NK-92 treated with Interleukin-12 subunit alpha and Interleukin-12 subunit beta, amount 100 ng/mL, for 24 hours (cell line): ENCODE measurements at regions not wholly inside any gene's neighbourhood (a gene's known extent, or its start where the extent isn't known, plus 50 kb on each side); places are given as distances from the start of the nearest gene placed in this dataset.
"Not testable (repeated sequence)": the region's sequence is repeated elsewhere in the genome, so short reads cannot be mapped to it uniquely, and the experiment has no call there.

ENCODE experiments used
- DNase-seq: peaks from one replicate; lab custom pipeline; 2025; lab: John Stamatoyannopoulos, UW

DNA sequence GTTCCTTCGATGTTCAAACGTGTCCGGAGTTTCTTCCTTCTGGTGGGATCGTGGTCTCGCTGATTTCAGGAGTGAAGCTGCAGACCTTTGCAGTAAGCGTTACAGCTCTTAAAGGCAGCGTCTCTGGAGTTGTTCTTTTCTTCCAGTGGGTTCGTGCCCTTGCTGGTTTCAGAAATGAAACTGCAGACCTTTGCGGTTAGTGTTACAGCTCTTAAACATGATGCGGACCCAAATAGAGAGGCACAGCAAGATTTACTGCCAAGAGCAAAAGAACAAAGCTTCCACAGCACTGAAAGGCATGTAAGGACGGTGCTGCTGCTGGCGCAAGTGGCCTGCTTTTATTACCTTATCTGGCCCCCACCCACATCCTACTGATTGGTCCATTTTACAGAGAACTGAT lies 931.4 kb downstream of the IPMK start:
- DNase-seq, result no peak

DNA sequence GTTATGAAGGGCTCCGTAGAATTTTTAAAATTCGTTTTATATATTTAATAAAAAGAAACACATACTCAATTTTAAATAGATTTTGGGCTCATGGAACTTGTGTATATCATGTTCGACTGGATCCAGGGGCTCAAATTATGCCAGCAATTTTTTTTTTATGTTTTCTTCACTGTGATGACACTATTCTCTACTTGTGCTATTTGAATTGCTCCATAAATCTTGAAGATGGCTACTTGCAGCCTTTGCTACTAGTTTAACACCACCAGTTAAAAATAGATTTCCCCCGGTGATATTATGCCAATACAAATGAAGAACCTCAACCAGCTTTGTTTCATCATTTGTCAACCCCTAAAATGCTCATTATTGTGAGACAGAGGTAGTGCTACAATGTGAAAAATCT lies 933.2 kb downstream of the IPMK start:
- no peak for DNase-seq

DNA sequence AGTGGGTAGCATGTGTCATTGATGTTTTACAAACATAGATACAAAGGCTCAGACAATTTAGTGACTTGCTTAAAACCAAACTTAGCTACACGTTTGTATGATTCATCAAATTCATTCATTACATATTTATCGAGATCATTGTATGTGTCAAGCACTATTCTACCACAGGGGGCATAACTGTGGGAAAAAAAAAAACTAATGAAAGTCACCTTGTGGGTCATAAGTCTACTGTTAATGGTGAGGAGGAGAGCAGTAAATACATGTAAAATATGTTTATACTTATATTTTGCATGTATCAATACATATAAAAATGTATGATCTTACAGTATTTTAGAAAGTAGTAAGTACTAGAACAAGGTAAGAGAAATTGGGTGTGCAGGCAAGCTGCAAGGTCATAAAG lies 933.8 kb downstream of the IPMK start:
- no peak for DNase-seq

DNA sequence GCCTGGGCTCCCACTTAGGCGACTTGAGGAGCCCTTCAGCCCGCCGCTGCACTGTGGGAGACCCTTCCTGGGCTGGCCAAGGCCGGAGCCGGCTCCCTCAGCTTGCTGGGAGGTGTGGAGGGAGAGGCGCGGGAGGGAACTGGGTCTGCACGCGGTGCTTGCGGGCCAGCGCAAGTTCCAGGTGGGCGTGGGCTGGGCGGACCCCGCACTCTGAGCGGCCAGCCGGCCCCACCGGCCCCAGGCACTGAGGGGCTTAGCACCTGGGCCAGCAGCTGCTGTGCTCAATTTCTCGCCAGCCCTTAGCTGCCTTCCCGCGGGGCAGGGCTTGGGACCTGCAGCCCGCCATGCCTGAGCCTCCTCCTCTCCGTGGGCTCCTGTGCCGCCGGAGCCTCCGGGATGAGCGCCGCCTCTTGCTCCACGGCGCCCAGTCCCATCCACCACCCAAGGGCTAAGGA lies 946.3 kb downstream of the IPMK start:
- DNase-seq, result not testable (repeated sequence)

DNA sequence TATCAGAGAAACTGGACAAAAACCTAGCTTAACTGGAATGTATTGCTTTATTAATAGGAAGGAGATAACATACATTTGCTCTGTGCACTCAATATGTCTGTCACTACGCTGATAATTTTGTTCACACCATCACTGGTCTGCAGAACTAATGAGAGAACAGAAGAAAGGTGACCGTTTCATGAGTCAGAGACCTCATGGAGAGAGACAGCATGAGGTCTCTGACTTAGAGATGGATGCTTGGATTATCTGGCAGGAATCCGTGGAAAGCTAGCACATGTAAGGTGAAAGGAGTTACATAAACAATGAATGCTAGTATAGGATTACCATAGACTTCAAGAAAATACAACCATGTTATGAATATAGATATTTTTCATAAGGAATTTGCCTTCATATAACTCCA lies 947.3 kb downstream of the IPMK start:
- DNase-seq, result no peak

DNA sequence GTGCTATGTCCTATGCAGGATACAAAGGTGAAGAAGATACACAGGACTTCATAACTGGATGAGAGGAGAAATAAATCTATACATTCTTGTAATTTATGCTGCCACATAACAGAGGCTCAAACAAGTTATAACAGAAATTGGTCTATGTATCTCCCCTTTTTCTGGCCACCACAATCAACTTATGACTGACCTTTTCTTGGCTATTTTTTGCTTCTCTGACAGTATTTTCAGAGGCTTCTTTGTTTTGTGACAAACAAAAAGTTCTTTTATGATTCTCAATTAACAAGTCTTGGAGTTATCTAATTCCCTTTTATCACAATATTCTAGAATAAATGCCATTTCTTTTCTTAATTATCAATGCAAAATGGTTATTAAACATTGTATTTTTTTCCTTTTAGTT lies 953.0 kb upstream of the ZWINT start:
- no peak for DNase-seq

DNA sequence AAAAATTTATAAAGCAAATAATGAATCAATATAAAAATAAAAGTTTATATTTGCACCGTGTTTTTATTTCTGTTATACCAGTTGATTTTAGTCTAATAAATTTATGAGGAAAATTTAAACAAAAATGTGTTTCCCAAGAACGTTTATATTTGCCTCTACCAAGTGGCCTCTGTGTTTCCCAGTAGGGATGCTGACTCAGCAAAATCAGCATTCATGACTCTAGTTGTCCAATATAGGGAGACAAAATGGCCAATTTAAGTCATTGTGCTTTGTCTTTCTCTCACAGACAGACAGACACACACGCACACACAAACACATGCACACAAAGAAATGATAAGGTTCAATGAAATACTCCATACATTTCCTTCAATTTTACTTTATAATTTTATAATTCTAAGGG lies 942.5 kb upstream of the ZWINT start:
- DNase-seq, result no peak

DNA sequence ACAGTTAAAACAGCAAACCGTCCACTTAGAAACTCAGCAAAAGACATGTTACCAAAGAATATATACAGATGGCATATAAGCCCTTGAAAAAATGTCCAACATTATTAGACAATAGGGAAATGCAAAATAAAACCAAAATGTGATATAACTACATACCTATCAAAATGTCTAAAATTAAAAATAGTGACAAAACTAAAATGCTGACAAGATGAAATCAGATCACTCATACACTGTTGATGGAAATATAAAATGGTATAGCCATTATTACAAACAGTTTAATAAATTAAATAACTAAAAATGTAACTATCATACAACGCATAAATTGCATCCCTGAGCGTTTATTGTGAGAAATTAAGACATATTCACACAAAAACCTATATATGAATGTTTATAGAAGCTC lies 939.7 kb upstream of the ZWINT start:
- DNase-seq, result no peak

DNA sequence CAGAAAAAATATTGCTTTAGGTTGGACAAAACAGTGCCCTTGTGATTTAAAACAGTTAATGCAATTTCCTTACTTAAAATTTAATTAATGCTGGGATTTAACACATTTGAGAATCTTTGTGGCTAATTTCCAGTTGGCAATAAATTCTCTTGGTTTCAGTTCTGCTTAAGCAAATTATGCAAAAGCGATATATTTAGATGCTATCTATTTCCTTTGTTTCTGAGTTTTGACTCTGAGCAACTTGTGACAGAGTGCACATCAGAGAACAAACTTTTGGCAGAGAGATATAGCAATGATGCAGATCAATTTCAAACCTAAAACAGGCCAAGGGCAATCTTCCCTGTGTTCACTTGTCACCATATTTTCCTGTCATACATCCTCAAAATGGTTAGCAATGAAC lies 933.6 kb upstream of the ZWINT start:
- no peak for DNase-seq

DNA sequence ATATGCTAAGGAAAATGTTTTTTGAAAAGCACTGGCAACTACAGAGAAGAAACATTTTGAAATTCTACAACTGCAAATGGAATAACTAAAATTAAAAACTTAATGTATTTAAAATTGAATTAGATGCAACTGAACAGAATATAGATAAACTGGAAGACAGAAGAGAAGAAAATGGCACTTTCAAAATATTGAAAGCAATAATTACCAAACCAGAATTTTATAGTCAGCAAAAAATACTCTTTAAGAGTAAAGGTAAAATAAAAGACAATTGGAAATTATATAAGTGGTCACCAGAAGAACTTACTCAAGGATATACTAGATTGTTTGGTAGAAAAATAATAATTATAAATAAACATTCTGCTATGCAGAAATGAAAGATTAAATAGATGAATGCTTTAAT lies 927.7 kb upstream of the ZWINT start:
- no peak for DNase-seq

DNA sequence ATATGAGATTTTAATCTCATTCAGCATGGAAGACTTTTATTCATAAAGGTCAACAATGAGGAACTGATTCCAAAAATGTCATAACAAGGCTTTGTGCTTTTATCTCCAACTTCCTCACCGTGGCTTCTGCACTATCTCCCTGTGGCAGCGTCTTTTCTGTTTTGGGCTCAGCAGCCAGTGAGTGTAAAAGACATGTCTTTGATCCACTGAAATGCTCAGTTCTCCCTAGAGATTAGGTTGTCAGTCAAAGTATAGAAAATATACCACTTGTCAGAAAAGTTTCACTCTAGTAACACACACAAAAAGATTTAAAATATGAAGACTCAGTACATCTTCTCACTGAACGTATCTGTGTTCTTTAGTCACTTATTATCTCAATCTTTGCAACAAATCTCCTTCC lies 901.8 kb upstream of the ZWINT start:
- DNase-seq, result no peak

DNA sequence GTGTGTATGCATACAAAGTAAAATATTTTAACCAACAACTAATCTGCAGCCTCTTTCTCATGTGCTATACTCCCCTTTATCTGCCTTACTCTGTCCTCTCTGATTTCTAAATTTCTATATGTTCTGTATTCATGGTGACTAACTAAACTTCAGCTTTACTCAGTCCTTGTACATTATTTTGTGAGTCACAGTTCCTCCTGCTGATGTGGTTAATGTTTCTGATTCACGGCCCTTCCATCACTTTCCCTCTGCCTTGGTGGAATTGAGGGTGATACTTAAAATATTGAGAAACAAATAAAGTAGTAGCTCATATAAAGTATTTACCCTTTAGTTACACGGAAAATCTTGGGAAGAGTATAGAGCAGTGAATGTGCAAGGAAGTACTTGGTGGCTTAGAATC lies 899.1 kb upstream of the ZWINT start:
- no peak for DNase-seq

DNA sequence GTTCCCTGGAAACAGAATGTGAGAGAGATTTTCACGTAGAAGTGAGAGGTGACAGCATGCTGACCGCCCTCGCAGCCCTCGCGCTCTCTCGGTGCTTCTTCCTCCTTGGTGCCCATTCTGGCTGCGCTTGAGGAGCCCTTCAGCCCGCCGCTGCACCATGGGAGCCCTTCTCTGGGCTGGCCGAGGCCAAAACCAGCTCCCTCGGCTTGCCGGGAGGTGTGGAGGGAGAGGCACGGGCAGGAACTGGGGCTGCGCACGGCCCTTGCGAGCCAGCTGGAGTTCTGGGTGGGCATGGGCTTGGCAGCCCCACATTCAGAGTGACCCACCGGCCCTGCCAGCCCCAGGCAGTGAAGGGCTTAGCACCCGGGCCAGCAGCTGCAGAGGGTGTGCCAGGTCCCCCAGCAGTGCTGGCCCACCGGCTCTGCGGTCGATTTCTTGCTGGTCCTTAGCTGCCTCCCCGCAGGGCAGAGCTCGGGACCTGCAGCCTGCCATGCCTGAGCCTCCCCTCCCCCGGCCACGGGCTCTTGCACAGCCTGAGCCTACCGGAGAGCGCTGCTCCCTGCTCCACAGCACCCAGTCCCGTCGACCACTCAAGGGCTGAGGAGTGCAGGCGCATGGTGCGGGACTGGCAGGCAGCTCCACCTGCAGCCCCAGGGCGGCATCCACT lies 888.7 kb upstream of the ZWINT start:
- DNase-seq, result no peak

DNA sequence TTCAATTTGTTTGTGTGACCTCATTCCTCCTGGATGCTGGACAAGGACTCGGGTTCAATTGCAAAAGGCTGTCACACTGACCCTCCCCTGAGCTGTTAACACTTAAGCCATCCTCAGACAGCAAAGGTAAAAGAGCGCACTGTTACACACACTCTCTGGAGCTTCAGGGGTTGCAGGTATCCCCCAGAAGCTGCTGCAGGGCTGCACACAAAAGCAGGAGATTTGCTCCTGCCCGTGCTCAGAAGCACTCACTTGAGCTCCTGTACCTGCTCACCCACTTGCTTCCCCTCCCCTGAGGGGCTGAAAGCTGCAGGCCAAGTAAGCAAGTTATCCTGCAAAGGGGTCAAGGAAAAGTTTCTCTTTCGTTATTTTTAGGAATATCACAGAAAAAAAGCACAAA lies 886.2 kb upstream of the ZWINT start:
- DNase-seq, result no peak

DNA sequence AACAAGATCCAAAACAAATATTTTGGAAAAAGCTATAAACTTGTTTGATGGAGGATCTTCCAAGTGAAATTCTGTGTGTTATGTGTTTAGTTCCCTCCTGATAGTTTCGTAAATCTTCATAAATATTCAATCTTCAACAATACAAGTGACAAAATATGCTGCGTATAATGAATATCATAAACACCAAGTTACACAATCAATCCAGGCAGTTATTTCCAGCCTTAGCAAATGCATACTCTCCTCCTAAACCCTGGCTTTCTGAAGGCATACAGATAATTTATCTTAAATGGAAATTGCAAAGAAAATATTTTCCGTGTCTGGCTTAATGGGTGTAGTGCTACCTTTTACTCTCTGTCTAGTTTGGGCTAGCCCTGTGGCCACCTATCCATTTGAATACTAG lies 864.9 kb upstream of the ZWINT start:
- DNase-seq, result no peak

DNA sequence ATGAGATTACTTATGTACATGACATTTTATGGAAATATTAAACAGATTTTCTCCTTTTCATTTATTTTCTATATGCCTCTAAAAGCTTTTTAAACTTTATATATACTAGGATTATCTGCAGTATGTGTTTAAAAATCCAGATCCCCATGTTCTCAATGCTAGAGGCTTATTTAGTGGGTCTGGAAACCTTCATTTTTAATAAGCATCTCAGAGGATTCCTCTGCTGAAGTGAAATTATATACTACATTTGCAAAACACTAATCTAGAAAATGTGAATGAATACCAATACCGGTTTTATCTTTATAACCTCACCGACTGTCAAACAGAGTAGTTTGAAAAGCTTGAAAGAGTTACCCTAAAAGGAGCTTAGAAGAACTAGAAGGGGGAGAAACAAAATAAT lies 863.8 kb upstream of the ZWINT start:
- DNase-seq, result no peak

DNA sequence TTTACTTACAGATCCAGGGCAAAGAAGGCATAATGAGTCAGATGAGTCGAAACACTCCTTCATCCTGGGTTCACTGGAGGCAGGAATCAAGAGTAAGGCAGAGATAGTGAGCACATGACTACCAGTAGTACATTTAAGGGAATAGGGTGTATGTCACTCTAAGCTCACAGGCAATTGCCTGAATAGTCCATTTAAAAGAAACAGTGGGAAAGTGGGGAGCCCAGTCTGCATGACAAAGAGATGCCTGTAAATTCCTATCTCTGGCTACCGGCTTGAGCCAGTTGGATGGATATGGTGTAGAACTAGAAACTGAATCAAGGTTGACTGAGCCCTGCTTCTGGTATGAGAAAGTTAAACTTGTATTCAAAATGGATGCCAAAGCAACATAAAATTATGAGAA lies 861.5 kb upstream of the ZWINT start:
- no peak for DNase-seq

DNA sequence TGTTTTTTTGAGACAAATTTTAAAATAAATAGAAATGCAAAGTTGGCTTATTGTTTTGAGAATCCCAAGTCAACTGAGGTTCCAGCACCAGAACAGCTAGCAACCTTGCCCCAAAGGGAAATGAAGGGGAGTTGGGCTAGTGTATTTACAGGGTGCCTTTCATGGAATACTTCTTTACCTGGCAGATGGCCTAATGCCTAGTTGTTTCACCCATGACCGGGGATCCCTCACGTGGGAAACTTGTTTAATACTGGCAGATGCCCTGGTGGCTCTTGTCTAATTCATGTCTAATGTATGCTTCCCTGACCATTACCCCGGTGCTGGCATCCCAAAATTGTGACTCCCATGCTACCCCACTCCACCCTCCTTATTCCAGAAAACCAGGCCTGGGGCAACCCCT lies 861.1 kb upstream of the ZWINT start:
- DNase-seq, result no peak

DNA sequence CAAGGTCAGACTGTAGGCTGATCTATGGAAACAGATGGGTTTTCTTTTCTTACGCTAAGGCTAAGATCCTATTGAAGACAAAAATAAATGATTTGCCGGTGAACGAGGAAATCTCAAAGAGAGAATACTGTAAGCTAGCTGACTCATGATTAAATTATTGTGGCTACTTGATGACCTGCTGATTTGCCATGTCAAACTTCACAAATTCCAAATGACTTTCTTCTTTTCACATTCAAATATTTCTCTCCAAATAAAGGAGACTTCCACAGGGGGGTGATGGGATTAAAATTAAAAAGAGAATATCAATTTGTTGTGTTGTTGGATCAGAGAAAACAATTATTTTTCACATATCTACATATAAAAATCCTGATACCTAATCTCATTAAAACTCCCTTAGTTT lies 860.6 kb upstream of the ZWINT start:
- DNase-seq, result no peak

DNA sequence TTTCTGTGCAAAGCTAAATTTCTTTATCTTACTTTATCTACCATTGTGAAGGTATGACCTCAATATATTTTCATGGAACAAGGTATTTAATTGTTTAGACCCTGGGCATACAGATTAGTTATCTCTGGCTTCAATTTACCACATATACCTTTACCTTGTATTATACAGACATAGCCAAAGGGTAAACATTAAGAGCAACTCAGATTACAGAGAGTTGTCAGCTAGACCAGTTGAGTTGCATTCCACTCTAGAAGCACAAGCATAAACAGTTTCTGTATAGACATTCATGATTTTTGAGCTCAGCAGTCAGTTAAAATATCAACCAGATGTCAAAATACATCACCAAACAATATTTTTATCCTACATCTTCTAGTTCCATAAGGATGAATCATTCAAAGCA lies 857.3 kb upstream of the ZWINT start:
- no peak for DNase-seq

DNA sequence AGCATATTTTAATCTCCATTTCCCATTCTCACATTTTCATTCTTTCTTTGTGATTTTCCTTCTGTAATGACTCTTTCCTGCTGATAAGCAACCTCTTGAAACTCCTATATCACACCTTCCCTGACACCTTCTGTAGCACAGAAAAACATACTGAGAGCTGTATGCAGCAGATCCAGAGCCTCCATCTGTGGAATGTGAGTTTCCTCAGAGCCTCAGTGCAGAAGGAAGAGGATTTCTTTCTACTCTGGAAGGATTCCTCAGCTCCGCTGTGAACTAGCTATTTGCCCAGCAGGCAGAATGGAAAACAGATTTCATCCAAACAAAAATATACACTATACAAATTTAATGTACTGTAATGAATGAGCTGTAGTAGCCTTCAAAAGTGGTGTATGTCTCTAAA lies 841.3 kb upstream of the ZWINT start:
- no peak for DNase-seq

DNA sequence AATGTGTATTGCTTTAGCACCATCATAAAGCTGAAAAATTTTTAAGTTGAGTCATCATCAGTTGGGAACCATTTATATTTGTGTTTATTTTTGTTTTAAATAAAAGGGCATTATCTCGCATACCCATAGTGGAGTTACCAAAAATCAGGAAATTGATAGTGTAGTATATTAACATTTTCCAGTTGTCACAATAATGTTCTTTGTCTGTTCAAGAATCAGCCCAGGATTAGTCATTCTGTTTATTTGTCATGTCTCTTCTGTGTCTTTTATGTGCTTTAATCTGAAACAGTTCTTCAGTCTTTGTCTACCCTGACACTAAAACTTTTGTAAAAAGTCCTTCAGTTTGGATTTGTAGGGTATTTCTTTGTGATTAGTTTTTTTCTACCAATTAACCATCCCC lies 827.8 kb upstream of the ZWINT start:
- no peak for DNase-seq

DNA sequence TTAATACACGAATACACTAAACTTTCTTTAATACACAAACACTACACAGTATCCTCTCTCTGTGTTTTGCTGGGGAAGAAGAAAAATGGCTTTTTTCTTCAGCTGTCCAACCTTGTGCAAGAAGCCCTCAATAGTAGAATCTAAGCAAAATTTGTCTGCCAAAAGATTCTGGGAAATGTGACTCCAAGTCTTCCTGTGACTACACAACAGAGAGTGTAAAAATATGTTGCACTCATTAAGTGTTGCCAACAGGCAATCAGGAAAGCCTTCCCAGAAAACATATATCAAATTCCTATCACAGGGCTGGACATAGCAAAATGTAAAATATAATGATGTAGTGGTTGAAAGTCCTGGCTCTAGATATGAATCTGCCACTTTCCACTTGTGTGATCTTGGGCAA lies 825.1 kb upstream of the ZWINT start:
- no peak for DNase-seq

DNA sequence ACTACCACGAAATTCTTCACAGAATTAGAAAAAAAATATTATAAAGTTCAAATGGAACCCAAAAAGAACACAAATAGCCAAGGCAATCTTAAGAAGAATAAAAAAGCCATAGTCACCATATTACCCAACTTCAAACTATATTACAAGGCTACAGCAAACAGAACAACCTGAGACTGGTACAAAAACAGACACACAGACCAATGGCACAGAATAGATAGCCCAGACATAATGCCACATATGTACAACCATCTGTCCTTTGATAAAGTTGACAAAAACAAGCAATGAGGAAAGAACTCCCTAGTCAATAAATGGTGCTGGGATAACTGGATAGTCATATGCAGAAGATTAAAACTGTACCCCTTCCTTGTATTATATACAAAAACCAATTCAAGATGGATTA lies 808.5 kb upstream of the ZWINT start:
- no peak for DNase-seq
